Aorta (tissue), 5 donors: ENCODE measurements at regions not wholly inside any gene's neighbourhood (a gene's known extent, or its start where the extent isn't known, plus 50 kb on each side); places are given as distances from the start of the nearest gene placed in this dataset.

ENCODE experiments used
- ATAC-seq: fragments of 200-7000 bp; cut with Tn5 transposase; one replicate; pipeline ENCODE4 v1.9.1; 2022; ENCODE audit warnings: moderate library complexity; ENCODE audit not compliant: low FRiP score
- DNase-seq, 2 donors: peaks; one replicate each; pipeline ENCODE4 v3.0.0-alpha.2; 2020
- H3K27ac ChIP-seq, 2 donors: one replicate each; pipeline ENCODE4 v1.5.1; 2013; ENCODE audit warnings: low read length in 2 of 2, mild to moderate bottlenecking in 2 of 2, moderate library complexity in 2 of 2, control low read depth in 1 of 2, inconsistent platforms in 1 of 2, low read depth in 1 of 2
- H3K27me3 ChIP-seq, 2 donors: one replicate each; pipeline ENCODE4 v1.6.1; 2013; ENCODE audit warnings: control low read depth in 1 of 2, low read length in 1 of 2, mild to moderate bottlenecking in 1 of 2, moderate library complexity in 1 of 2; ENCODE audit not compliant: insufficient read depth in 2 of 2, control insufficient read depth in 1 of 2
- H3K36me3 ChIP-seq, 2 donors: one replicate each; pipeline ENCODE4 v1.6.1; 2013; ENCODE audit warnings: control low read depth in 1 of 2, low read length in 1 of 2, mild to moderate bottlenecking in 1 of 2; ENCODE audit not compliant: insufficient read depth in 2 of 2, control insufficient read depth in 1 of 2
- H3K4me1 ChIP-seq, 2 donors: one replicate each; pipeline ENCODE4 v1.6.1; 2013; ENCODE audit warnings: low read length in 2 of 2, control low read depth in 1 of 2, mild to moderate bottlenecking in 1 of 2, moderate library complexity in 1 of 2; ENCODE audit not compliant: insufficient read depth in 2 of 2, control insufficient read depth in 1 of 2
- H3K4me3 ChIP-seq, 2 donors: one replicate each; pipeline ENCODE4 v1.5.1; 2013; ENCODE audit warnings: low read length in 2 of 2, control low read depth in 1 of 2, mild to moderate bottlenecking in 1 of 2
- H3K9me3 ChIP-seq: one replicate; pipeline ENCODE4 v1.6.1; 2013; ENCODE audit warnings: mild to moderate bottlenecking, low read length; ENCODE audit not compliant: control insufficient read depth
- WGBS, 2 donors: extraction: QIAGEN DNeasy Blood & Tissue Kit; methylation state at CpG; one replicate each; pipeline ENCODE4 v1.1.7; 2013; 5-methylcytosine and 5-hydroxymethylcytosine counted together
- intact Hi-C, 2 donors: fragments of 100-400 bp; cut with DNase I; formaldehyde crosslinking; loops; one replicate each; pipeline versions ENCODE4 v1.14.2 to v1.15.0; 2022
- donor health status: healthy with polysubstance abuse.
- donor health status: Bipolar disorder and iron deficiency.
- donor health status: DM: no; HTN: no; CAD: no.
- donor health status: DM: no; HTN: no; CAD: no.
- donor health status: DM: yes; HTN: yes; CAD: no.

DNA sequence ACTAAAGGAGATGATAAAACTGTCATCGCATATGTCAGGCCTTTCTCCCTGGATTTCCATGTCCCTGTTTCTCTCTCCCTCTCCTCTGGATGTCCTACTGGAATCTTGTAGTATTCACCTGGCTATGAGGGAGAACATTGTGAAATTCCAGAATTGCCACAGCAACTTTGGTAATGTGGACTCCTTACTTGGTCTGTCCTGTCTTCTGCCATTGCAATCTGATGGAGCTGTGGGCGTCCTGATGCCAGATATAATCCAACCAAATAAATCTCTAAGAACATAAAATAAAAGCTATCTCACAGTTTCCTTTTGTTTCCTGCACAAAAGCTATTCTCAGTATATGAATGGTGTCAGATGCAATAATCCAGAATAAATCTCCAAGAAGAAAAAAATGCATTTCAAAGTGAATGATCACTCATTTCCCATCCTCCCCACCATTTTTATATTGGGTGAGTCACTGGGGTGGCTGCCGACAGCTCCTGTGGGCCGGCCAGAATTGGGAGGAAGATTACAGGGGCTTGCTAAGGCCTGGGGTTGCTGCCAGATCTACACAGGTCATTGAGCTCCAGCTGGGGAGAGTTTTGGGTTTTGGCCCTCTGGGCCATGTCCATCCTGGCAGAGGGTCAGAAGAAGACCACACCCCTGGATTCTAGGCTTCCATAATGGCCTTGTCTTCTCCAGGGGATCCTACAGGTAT is 160.7 kb upstream of the PITX1 start:
- intact Hi-C loops = loop anchor here (5.0 to 10.0 kb wide), 2 partner anchors 138 to 180 kb away; no protein-coding TSS in a partner anchor
- WGBS, 2 donors = 66 to 68% methylated on average over 4 of the region's 4 CpGs
- Histone ChIP-seq H3K36me3 (no peaks in the 10 kb centered on the region), H3K9me3 (peaks cover 1% of the 10 kb centered on the region), H3K4me1 (peaks cover 0 to 3% of the 10 kb centered on the region in 2 donors), H3K27ac (no peak overlapping the region), H3K4me3 (no peak overlapping the region), H3K27me3 (no peaks in the 10 kb centered on the region)
- DNase-seq (no peak), ATAC-seq (peak; percentile 60)

DNA sequence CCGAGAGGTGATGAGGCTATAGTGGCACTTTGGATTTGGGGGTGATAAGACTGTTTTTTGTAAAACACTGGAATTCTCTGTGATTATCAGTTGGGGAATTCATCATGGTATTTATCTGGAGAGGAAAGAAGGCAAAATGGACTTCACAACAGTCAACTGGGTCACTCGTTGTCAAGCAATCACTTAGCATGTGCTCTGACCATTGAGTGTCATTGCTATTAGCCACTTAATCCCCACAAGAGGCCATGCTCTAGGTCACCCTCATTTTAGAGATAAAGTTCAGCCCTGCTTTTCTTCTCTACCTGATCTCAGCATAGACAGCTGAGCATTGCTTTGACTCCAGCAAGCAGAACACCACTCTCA is 160.1 kb upstream of the PITX1 start:
- intact Hi-C loops = loop anchor here (5.0 to 10.0 kb wide), 2 partner anchors 138 to 179 kb away; no protein-coding TSS in a partner anchor
- Histone ChIP-seq H3K4me1 (peaks cover 0 to 3% of the 10 kb centered on the region in 2 donors), H3K27ac (no peak overlapping the region), H3K27me3 (no peaks in the 10 kb centered on the region), H3K9me3 (peaks cover 1% of the 10 kb centered on the region), H3K4me3 (no peak overlapping the region), H3K36me3 (no peaks in the 10 kb centered on the region)
- DNase-seq = no peak
- WGBS, 2 donors = 90 to 94% methylated on average over 2 of the region's 2 CpGs
- no peak for ATAC-seq

DNA sequence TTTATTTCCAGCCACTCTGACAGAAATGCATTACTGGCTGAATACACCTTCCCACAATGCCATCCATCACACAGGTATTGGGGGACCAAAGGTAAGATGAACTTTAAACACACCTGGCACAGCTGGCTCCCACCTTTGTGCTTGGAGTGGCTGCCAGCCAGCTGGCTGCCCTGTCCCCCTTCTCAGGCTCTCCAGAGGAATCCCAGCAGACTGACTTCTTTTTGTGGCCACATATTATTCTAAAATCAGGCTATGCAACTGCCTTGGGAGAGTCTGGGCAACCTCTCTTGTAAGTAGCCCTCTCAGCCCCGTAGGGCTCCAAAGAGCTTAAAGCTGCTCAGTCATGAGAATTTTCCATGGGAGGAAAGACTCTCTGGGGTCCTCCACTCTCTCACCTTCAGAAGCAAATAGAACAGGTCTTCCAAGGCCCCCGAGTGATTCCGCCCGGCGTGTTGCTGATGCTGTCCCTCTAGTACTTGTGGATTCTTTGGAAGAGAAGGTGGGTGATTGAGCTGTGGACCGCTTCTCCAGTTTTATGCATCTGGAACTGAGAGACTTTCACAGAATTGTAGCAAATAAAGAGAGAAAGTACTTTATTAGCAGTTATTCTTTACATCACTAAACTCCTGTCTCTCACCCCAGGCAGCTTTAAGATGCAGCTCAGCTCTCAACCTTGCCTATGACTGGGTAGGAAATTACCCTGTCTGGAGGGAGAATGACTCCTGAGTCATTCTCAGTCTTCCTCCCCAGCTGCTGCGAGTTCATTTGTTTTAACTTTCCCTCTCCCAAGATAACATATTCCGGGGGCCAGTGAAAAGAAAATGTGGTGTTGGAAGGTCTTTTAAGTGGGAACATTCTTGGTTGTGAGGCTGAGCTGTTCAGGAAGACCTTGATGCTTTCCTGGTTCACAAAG is 159.4 kb upstream of the PITX1 start:
- intact Hi-C loops = loop anchor here (5.0 to 10.0 kb wide), 2 partner anchors 139 to 179 kb away; no protein-coding TSS in a partner anchor
- Histone ChIP-seq H3K27me3 (no peaks in the 10 kb centered on the region), H3K4me3 (no peak overlapping the region), H3K9me3 (peaks cover under 1% of the 10 kb centered on the region), H3K4me1 (peaks cover 0 to 3% of the 10 kb centered on the region in 2 donors), H3K27ac (no peak overlapping the region), H3K36me3 (no peaks in the 10 kb centered on the region)
- ATAC-seq (no peak), DNase-seq (no peak)
- 71 to 72% methylated on average over 8 of the region's 8 CpGs for WGBS, 2 donors

DNA sequence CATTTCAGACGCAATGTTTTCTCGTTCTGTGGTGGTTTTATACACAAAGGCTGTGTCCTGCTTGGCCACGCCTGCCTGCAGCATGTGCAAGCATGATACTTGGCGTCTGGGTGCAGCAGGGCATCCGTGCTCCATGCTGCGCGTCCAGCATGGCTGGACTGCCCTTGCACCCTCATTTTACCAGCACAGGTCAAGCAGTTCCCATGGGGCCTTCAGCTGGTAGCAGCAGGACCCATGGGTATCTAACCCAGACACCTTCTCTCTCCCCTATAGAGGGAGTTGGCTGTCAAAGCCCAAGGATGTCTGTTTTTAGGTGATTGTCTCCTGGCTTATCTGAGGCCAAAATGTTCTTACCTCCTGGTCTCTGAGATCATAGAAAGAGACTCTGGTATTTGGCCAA is 158.3 kb upstream of the PITX1 start:
- ATAC-seq (no peak), DNase-seq (no peak)
- Histone ChIP-seq H3K4me3 (no peak overlapping the region), H3K27ac (no peak overlapping the region), H3K4me1 (peaks cover 0 to 3% of the 10 kb centered on the region in 2 donors), H3K27me3 (no peaks in the 10 kb centered on the region), H3K36me3 (no peaks in the 10 kb centered on the region), H3K9me3 (no peaks in the 10 kb centered on the region)
- WGBS, 2 donors = 94 to 96% methylated on average over 7 of the region's 7 CpGs
- intact Hi-C loops = loop anchor here (5.0 to 10.0 kb wide), 2 partner anchors 140 to 178 kb away; no protein-coding TSS in a partner anchor

DNA sequence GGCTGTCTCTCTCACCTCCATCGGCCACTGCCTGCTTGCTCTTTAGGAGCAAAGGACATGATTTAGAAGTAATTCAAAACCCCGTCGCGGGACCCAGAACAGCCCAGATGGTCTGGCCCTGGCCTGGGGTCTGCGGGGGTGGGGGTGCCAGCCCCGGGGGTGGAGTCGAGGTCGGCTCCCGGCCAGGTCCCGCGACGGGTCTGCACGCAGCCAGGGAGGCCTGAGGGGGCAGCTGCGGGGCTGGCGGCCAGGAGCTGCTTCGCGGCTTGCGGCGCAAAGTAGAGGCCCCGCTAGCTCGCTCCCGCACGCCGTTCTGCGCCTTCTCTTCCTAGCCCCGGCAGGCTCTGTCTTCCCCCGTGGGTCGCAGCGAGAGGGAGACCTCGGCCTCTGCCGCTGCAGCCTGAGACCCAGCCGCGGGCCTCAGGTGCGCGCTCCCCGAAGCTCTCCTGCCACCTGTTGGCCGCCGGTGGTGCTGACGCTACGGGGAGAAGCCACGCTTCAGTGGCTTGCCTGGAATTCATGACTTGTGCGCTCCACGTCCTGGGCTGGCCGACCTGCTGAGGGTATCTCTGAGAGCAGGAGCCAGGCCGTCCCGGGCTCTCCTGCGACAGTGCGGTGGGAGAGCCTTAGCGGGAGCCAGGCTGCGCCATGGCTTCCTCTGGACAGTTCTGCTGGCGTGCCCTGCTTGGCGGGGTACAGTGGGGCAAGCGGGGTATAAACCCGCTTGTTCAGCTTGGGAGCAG is 157.2 kb upstream of the PITX1 start:
- WGBS, 2 donors = 12 to 16% methylated on average over 45 to 54 of the region's 54 CpGs
- peak; percentile 81 to 92 for DNase-seq
- H3K27ac ChIP-seq = no peak overlapping the region
- peak; percentile 86 for ATAC-seq
- H3K9me3 ChIP-seq = no peaks in the 10 kb centered on the region
- intact Hi-C loops = loop anchor here (5.0 to 10.0 kb wide), 2 partner anchors 141 to 176 kb away; no protein-coding TSS in a partner anchor
- H3K27me3 ChIP-seq = no peaks in the 10 kb centered on the region
- no peaks in the 10 kb centered on the region for H3K36me3 ChIP-seq
- peaks cover 0 to 3% of the 10 kb centered on the region in 2 donors for H3K4me1 ChIP-seq
- peak overlapping the region in 1 of 2 donors; percentile 48 for H3K4me3 ChIP-seq

DNA sequence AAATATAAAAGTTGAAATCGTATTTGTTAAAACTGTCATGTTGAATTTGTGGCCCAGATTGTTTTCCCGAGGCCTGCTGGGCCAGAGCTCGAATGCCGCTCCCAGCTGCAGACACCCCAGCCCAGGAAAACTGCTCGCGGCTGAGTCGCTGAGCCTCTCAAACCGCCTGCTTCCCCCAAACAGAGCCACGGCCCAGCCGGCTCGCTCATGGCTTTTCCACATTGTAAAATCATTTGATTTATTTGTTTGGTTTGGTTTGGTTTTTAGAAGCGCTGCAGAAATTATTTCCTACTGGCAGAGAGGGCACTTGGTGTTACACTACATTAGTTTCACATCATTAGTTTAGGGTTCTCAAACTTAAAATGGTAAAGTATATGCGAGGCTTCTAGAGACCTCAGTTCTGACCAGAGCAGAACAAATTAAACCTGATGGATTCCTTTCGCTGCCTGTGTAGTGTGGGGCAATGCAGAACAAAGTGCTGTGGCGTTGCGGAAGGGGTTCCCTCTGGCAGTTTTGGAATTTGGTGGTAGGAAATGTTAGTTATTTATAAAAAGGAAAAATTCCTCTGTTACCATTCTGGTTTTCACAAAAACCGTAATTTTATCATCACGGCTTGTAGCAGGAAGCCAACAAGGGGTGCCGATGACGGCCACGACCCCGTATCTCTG is 156.5 kb upstream of the PITX1 start:
- Histone ChIP-seq H3K4me3 (peak overlapping the region in 1 of 2 donors; percentile 48), H3K36me3 (no peaks in the 10 kb centered on the region), H3K27me3 (no peaks in the 10 kb centered on the region), H3K9me3 (no peaks in the 10 kb centered on the region), H3K4me1 (peaks cover 0 to 3% of the 10 kb centered on the region in 2 donors), H3K27ac (no peak overlapping the region)
- WGBS, 2 donors = 76 to 77% methylated on average over 22 of the region's 22 CpGs
- intact Hi-C loops = loop anchor here (5.0 to 10.0 kb wide), 2 partner anchors 142 to 176 kb away; no protein-coding TSS in a partner anchor
- ATAC-seq (no peak), DNase-seq (no peak)

DNA sequence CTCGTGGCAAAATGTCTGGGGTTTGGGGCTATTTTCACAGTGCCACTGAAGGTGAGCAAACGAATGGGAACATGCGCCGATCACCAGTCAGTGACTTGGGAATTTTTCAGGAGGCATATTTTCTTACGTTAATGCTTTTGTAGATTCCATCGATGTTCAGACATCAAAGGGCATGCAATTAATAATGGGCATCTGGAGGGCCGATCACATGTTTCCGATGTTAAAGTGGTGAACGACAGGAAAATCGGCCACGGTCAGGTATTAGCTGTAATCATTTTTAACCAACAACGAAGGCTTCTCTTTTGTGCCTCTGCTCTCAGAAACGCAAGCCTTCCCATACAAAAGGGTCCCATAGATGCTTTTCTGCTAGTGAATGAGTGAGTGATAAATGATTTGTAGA is 155.0 kb upstream of the PITX1 start:
- intact Hi-C loops = no loop called here
- DNase-seq = no peak
- 91 to 93% methylated on average over 13 of the region's 13 CpGs for WGBS, 2 donors
- H3K36me3 ChIP-seq = no peaks in the 10 kb centered on the region
- no peaks in the 10 kb centered on the region for H3K9me3 ChIP-seq
- no peak for ATAC-seq
- no peak overlapping the region for H3K27ac ChIP-seq
- H3K4me3 ChIP-seq = no peak overlapping the region
- H3K4me1 ChIP-seq = no peaks in the 10 kb centered on the region
- no peaks in the 10 kb centered on the region for H3K27me3 ChIP-seq
